ENCODE measurements at regions not wholly inside any gene's neighbourhood (a gene's known extent, or its start where the extent isn't known, plus 50 kb on each side); places are given as distances from the start of the nearest gene placed in this dataset.
"Not testable (repeated sequence)": the region's sequence is repeated elsewhere in the genome, so short reads cannot be mapped to it uniquely, and the experiment has no call there.

DNA sequence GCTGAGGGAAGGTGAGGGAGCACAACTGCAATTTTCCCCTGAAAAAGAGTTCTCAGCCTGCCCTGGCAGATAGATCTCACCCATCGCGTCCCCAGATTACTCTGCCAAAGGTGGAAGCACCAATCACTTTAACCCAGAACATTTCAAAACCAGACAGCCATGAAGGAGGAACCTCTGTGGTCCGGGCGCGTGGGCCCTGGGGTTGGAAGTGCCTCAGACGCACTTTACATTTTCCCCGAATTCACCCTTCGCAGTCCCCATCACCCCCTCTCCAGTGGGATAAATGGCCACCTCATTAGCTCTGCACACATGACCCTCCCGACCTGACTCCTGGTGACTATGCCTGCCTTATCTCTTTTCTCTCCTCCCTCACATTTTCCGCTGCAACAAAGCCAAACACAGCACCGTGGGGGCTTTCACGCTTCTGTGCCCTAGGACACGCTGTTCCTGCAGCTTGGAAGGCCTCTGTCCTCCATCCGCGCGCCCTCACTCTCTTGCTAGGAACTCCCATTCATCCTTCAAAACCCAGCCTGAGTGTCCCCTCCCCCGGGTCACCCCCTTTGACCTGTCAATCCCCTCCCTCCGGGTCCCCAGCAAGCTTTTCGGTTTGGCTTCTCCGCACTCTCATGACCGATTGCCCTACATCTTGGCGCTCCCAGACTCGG, 68.2 kb upstream of the SPDYE9 start:
- not testable (repeated sequence) for H3K9me3 Mint-ChIP-seq, DNase-seq
- peak; percentile 17 for ATAC-seq

DNA sequence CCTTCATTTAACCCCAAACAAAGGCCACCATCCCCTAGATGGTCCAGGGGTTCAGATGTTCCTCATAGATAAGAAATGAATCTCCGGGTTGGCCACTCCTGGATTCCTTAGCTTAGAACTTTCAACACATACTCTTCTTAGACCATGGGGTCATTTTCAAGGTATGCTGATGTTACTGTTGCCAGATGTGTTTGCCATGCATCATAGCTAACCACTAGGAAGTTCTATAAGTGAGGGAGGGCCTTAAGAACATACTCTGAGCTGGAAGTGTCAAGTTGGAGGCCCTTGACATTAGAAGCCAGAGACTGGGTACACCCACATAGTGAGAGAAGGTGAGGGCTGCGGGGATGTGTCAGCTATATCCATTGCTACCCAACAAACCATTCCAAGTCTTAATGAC, 62.7 kb upstream of the SPDYE9 start:
- not testable (repeated sequence) for H3K9me3 Mint-ChIP-seq; H3K27me3 Mint-ChIP-seq; DNase-seq; H3K27ac Mint-ChIP-seq; H3K4me3 Mint-ChIP-seq; ATAC-seq; H3K4me1 Mint-ChIP-seq; H3K36me3 Mint-ChIP-seq (ENCODE audit: low read depth)

More for the DNA sequence above, 68.2 kb upstream of the SPDYE9 start:
- H3K27me3 Mint-ChIP-seq; H3K27ac Mint-ChIP-seq; H3K4me3 Mint-ChIP-seq; H3K4me1 Mint-ChIP-seq; H3K36me3 Mint-ChIP-seq (ENCODE audit: low read depth): not testable (repeated sequence)

DNA sequence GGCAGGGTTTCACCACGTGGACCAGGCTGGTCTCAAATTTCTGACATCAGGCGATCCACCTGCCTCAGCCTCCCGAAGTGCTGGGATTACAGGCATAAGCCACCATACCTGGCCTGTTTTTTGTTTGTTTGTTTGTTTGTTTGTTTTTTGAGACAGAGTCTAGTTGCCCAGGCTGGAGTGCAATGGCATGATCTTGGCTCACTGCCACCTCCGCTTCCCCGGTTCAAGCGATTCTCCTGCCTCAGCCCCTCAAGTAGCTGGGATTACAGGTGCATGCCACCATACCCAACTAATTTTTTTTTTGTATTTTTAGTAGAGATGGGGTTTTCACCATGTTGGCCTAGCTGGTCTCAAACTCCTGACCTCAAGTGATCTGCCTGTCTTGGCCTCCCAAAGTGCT, 61.8 kb upstream of the SPDYE9 start:
- not testable (repeated sequence) for H3K27me3 Mint-ChIP-seq; H3K9me3 Mint-ChIP-seq; ATAC-seq; H3K27ac Mint-ChIP-seq; H3K4me3 Mint-ChIP-seq; DNase-seq; H3K4me1 Mint-ChIP-seq; H3K36me3 Mint-ChIP-seq (ENCODE audit: low read depth)

- H3K27me3 Mint-ChIP-seq; ATAC-seq; H3K4me1 Mint-ChIP-seq; H3K9me3 Mint-ChIP-seq; DNase-seq; H3K4me3 Mint-ChIP-seq; H3K27ac Mint-ChIP-seq; H3K36me3 Mint-ChIP-seq (ENCODE audit: low read depth): not testable (repeated sequence)
Observed at GRCh38 chr7:73143993-73144392, 58.2 kb upstream of the SPDYE9 start.

DNA sequence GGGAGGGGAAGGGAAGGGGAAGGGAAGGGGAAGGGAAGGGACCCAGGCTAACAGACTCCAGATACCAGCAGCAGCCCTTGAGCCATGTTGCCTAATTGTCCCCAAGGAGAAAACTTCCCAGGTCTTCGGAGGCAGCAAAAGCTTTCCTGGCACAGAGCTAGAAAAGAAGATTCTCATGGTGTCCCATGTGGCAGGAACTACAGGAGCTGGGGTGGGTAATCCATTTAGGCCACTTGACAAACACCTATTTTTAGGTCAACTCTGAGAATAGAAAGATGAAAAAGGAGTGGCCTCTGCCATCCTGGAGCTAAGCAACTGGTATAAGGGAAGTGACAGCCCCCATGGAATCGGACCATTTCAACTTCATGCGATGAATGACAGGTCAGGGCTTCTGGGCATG, 52.1 kb upstream of the SPDYE9 start:
- H3K4me1 Mint-ChIP-seq: not testable (repeated sequence)

More for the DNA sequence above, 52.1 kb upstream of the SPDYE9 start:
- not testable (repeated sequence) for DNase-seq; H3K27me3 Mint-ChIP-seq; H3K36me3 Mint-ChIP-seq (ENCODE audit: low read depth); H3K27ac Mint-ChIP-seq; ATAC-seq; H3K4me3 Mint-ChIP-seq; H3K9me3 Mint-ChIP-seq
